HG03439 (cell line): ENCODE measurements at regions not wholly inside any gene's neighbourhood (a gene's known extent, or its start where the extent isn't known, plus 50 kb on each side); places are given as distances from the start of the nearest gene placed in this dataset.

Source experiments
- ATAC-seq: cut with Tn5 transposase; IDR thresholded peaks from one replicate; pipeline ENCODE4 v1.9.1; 2021; ENCODE audit warnings: mild to moderate bottlenecking, moderate library complexity; ENCODE audit not compliant: unreplicated experiment

DNA sequence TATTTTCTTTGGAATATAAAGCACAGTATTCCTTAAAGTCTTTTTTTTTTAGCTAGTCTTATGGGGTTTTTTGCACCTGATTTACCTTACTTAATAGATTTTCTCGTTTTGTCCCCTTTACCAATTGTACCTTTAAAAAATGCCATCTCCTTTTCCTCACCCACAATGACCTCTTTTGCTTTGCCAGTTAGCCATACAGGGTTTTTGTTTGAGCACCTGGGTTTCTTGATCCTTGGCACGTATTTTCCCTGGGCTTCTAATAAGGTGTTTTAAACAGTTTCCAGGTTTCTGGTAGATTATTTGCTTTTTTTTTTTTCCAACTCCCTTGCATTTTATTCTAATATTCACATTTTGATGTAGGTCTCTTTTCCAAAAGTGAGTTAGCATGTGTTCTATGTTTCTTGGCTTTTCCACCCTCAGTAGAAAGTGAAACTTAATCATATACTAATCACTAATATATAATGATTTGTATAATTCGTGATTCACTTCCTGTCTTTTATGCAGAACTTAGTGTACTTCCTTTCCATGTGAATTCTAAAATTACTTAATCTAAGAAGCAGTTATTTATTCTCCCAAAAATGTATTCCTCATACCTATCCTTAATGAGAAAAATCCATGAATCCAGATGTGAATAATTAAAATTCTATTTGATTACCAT, 673.9 kb upstream of the RGMB start:
- no peak for ATAC-seq

DNA sequence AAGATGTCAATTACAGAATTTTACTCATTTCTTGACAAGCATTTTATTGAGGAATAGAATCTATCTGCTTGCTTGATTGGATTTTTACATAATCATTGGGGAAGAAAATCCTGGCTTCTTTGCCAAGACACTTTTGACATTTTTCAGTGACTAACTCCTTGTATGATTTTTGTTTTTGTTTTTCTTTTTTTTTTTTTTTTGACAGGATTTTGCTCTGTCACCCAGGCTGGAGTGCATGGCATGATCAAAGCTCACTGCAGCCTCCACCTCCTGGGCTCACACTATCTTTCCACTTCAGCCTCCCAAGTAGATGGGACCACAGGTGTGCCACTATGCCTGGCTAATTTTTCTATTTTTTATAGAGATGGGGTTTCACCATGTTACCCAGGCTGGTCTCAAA, 672.3 kb upstream of the RGMB start:
- ATAC-seq = no peak

DNA sequence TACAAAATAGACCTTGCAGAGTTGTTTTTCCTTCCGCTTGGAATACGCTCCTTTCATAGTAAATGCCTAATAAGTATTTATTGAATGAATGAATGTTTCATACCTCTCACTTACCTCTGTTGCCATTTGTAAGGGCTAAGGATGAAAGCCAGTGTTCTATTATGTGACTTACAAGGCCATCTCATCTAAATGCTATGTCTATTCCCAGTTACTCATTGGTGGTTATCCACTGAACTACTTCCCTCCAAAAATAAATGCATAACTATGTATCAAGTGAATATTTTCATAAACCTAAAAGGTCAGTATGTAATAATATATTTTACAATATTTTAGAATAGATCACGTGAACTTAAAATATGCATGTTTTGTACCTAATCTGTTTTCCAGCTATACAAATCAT, 670.5 kb upstream of the RGMB start:
- ATAC-seq = no peak

DNA sequence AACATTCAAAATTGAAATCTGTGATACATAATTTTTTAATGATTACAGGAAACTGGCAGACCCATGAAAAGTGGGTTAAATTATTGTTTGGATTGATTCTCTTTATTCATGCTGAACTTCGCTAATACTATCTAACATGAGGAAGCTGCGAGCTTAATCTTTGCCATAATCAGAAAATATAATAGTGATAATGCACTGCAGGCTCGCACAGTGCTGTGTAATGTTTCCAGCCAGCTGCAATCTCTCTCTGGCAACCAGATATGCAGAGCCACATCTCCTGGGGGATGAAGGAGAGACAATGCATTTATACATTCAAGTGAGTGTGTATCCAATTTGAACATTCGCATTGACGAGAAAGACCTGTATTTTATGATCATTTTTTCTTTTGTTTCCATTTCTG, 669.7 kb upstream of the RGMB start:
- no peak for ATAC-seq

DNA sequence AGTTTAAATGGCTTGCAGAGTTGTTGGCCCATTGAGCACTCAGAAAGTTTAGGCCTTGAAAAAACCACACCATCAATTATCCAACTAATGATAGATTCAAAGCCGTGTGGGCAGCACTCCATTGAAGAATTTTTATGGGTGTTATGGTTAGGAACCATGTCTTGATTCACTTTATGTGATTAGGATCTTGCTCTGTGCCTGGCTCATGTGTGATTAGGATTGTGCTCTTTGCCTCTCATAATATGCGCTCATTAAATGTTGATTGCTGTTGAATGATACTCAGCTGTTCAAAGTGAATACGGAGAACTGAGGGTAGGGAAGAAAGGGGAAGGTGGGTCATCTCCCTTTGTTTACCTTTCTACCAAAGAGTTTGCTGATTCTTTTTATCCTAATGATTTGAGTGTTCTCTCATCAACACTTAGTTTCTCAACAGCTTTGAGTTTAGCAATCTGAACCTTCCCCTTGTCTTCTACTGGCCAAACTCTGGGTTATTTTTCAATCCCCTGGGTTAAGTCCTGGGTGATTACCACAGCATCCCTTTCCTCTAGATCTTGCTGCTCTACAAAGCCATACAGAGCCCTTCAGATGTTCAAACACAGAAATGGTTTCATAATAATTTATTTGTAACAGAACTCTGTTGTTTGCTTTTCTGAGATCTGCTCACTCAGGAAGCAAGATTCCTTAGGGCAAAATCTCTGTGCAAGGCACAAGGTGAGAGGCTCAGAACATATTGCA, 668.8 kb upstream of the RGMB start:
- ATAC-seq = no peak

GRCh38 chr5:98105681-98106080, 667.8 kb upstream of the RGMB start:
- ATAC-seq = no peak

DNA sequence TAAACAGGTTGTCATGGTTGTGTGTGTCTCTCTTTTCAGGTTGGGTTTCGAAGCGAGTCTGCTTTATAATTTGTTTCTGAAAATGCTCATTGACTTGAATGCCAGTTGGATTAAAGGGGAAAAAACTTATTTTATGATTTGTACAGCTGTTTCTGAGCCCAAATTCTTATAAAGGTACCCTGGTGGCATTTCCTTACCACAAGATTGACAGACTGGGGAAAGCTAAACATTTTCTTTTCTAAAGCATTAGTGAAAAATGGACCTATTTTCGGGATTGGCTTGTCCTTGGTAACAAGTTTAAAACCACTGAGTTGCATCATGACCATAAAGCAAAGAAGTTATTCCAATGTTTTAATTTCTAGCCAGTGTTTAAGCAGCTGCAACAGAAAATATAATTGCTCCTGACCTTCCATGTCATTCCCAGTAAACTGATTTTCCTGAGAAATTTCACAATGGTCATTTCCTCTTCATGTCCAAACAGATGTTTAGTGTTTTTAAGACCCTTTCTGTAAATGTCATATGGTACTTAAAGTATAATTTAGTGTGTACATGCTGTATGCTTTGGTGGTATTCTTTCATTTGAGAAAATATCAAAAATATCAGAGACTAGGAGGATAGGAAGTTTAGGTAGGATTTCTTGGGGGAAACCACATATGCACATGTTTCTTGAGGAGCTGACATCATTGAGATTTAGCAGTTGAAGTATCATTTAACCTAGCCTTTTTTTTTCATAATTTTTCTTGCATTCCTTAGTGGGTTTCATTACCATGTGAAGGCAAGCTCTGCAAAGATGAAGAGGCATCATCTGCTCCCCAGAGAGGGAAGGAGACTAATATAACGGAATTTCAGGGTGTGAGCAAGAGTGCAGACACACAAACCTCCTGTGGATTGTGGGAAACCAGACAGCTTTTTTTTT, 667.1 kb upstream of the RGMB start:
- ATAC-seq = no peak

GRCh38 chr5:98108497-98108896, 665.0 kb upstream of the RGMB start:
- no peak for ATAC-seq

- ATAC-seq = no peak
Observed at GRCh38 chr5:98109561-98110006, 663.9 kb upstream of the RGMB start.

DNA sequence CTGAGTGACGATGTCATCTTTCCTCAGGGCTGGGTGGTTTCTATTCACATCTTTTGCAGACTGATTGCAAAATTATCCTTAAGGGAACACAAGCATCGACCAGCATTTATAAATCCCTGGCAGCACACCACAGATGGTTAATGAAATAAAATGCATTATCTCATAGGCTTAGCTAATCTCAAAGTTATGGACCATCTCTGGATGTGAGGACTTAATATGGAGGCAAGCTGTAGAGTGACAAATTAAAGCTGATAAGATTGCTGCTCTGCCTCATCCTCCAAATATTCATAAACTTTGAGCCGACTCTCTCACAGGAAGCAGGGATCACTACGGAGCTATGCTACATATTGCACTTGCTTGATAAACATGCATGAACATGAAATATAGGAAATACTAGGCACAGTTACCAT, 663.2 kb upstream of the RGMB start:
- no peak for ATAC-seq

- ATAC-seq = no peak
Observed at GRCh38 chr5:98110791-98111190, 662.7 kb upstream of the RGMB start.

DNA sequence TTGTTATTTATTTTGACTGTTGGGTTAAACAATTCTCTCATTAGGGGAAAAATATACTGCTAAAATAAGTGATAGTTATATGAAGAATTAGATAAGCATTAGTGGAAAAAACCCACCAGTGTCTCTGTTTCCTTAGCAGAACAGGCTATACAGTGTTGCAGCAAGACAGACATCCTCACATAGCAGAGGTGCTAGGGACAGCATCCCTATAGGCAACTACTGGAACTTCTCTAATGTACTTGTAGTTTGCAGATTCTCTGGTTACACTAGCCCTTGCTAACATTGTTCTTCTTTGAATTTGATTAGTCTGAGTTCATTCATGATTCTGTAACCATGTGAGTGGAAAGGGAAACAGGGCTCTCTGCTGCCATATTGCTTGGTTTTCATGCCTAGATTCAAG, 661.8 kb upstream of the RGMB start:
- ATAC-seq = no peak

GRCh38 chr5:98121036-98121936, 652.2 kb upstream of the RGMB start:
- ATAC-seq = no peak

DNA sequence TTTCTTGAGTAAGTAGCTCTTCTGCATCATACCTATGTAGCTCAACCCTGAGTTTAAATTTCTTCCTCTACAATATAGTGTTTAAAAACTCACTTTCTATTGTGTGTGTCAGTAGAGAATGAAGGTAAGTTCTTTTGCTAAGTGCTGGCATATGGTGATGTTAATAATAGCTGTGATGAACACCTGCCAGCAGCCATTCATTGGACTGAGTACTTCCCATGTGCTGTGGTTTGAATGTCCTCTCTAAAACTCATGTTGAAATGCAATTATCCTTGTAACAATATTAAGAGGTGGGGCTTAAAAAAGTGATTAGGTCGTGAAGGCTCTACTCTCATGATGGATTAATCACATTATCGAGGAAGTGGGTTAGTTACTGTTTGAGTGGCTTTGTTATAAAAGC, 645.2 kb upstream of the RGMB start:
- no peak for ATAC-seq

- ATAC-seq = no peak
Observed at GRCh38 chr5:98128846-98129245, 644.6 kb upstream of the RGMB start.

DNA sequence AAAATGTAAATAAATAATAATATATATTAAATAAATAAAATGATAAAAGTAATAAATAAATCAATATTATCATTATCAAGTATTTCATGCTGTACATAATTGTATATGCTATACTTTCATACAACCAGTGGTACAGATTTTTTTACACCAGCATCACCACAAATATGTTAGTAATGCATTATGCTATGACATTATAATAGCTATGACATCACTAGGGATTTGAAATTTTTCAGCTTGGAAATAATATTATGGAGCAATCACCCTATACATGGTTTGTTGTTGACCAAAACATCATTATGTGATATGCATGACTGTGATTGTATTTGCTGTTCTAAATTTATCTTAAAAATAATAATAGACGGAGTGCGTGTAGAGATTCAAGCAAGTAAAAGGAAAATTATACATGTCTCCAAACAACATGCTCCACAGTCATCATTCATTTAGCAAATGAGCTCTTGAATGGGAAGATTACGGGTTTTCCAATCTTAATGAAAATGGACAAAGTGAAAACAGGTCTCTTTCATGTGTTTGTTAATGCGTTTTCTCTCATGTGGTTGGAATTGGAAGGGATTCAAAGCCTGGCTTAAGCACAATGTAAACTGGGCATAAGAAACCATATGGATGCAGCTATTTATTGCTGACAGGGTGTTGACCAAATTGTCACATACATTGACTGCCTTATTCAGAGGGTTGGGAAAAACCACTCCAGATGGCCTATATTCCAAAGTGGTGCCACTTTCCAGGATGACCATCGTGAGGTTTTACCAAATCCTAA, 643.0 kb upstream of the RGMB start:
- no peak for ATAC-seq

DNA sequence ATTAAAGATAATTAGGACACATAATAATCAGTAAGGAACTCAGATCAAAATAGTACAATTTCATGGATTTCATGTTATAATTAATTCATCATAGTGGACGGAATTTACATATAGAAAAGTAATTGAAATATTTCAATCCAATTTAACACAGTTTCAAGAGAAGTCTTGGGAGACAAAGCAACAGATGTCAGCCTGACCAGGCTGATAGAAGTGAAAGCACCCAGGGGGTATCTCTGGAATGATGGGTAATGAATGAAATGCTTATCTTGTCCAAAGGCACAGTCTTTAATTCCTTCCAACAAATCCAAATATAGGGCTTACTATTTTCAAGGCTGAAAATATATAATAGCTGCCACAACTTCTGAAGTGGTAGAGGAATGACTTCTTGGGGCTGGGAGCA, 629.3 kb upstream of the RGMB start:
- no peak for ATAC-seq

DNA sequence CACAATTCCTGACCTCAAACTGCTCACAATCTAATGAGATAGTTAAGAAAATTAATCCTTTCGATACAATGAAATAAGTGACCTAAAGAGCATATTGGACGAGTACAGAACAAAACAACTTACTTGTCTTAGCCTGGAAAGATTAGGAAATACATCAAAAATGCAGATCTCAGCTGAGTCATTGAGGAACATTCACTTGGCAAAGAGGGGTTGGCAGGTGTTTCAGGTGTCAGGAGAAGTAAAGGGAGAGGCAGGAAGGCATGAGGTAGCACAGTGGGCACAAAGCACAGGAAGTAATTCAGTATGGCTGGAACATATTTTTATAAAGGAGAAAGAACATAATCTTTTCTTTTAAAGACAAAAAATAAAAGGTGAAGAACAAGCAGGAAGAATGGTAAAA, 628.8 kb upstream of the RGMB start:
- no peak for ATAC-seq

- no peak for ATAC-seq
Observed at GRCh38 chr5:98157368-98157767, 616.1 kb upstream of the RGMB start.

GRCh38 chr5:98158440-98158839, 615.0 kb upstream of the RGMB start:
- ATAC-seq = no peak
